Common myeloid progenitor, CD34-positive (primary cell): ENCODE measurements at regions not wholly inside any gene's neighbourhood (a gene's known extent, or its start where the extent isn't known, plus 50 kb on each side); places are given as distances from the start of the nearest gene placed in this dataset.

ENCODE experiments used
- CTCF ChIA-PET: fragments of 350-600 bp; sonication (Branson Sonifier 250); formaldehyde crosslinking; loops from one replicate; lab custom pipeline; 2021; ENCODE audit warnings: antibody characterized with exemption; lab: Charles Lee
- POLR2A ChIA-PET: fragments of 350-600 bp; sonication (Branson Sonifier 250); formaldehyde crosslinking; loops from one replicate; lab custom pipeline; 2021; ENCODE audit warnings: antibody characterized with exemption; lab: Charles Lee
- DNase-seq, 3 donors: peaks; one replicate each; pipeline versions ENCODE4 v3.0.0 to v3.0.0-alpha.2; 2013
- H3K27ac ChIP-seq, 2 experiments: 1 replicate in 1 of 2; 2 replicates in 1 of 2; pipeline ENCODE4 v1.7.0; 2013; ENCODE audit warnings: inconsistent platforms in 2 of 2, low read length in 2 of 2, mild to moderate bottlenecking in 2 of 2, low read depth in 1 of 2, moderate library complexity in 1 of 2; ENCODE audit not compliant: severe bottlenecking in 2 of 2, insufficient read depth in 1 of 2, poor library complexity in 1 of 2
- H3K27me3 ChIP-seq, 5 experiments: replicated peaks in 2 of 5; 1 replicate in 3 of 5; 2 replicates in 2 of 5; pipeline versions ENCODE4 v1.6.1 to v1.7.0; 2013; ENCODE audit warnings: low read length in 4 of 5, mild to moderate bottlenecking in 2 of 5, moderate library complexity in 2 of 5, inconsistent platforms in 1 of 5; ENCODE audit not compliant: insufficient read depth in 5 of 5, control insufficient read depth in 4 of 5
- H3K36me3 ChIP-seq, 4 experiments: 1 replicate in 2 of 4; 2 replicates in 2 of 4; pipeline versions ENCODE4 v1.6.1 to v1.7.0; 2013; ENCODE audit warnings: low read length in 3 of 4, control low read depth in 1 of 4, mild to moderate bottlenecking in 1 of 4; ENCODE audit not compliant: control insufficient read depth in 4 of 4, insufficient read depth in 4 of 4
- H3K4me1 ChIP-seq, 4 experiments: 1 replicate in 3 of 4; 2 replicates in 1 of 4; pipeline versions ENCODE4 v1.6.1 to v1.7.1; 2013; ENCODE audit warnings: low read length in 3 of 4, mild to moderate bottlenecking in 3 of 4, control low read depth in 1 of 4, inconsistent platforms in 1 of 4, moderate library complexity in 1 of 4; ENCODE audit not compliant: control insufficient read depth in 4 of 4, insufficient read depth in 4 of 4; ENCODE audit errors: control extremely low read depth in 1 of 4
- H3K4me3 ChIP-seq, 7 experiments: 1 replicate in 4 of 7; 2 replicates in 3 of 7; pipeline versions ENCODE4 v1.5.1 to v1.7.0; 2013; ENCODE audit warnings: mild to moderate bottlenecking in 7 of 7, low read length in 6 of 7, moderate library complexity in 6 of 7, inconsistent platforms in 2 of 7, low read depth in 2 of 7, control low read depth in 1 of 7; ENCODE audit not compliant: insufficient read depth in 4 of 7, control insufficient read depth in 1 of 7; ENCODE audit errors: extremely low read depth in 1 of 7
- H3K9me3 ChIP-seq, 5 experiments: 1 replicate in 4 of 5; 2 replicates in 1 of 5; pipeline versions ENCODE4 v1.6.1 to v1.7.1; 2013; ENCODE audit warnings: low read length in 4 of 5, mild to moderate bottlenecking in 2 of 5, inconsistent platforms in 1 of 5, low read depth in 1 of 5, moderate library complexity in 1 of 5; ENCODE audit not compliant: control insufficient read depth in 4 of 5, insufficient read depth in 2 of 5; ENCODE audit errors: control extremely low read depth in 1 of 5
- WGBS: methylation state at CpG from one replicate; pipeline ENCODE4 v1.1.5; 2013; ENCODE audit not compliant: insufficient coverage; 5-methylcytosine and 5-hydroxymethylcytosine counted together

DNA sequence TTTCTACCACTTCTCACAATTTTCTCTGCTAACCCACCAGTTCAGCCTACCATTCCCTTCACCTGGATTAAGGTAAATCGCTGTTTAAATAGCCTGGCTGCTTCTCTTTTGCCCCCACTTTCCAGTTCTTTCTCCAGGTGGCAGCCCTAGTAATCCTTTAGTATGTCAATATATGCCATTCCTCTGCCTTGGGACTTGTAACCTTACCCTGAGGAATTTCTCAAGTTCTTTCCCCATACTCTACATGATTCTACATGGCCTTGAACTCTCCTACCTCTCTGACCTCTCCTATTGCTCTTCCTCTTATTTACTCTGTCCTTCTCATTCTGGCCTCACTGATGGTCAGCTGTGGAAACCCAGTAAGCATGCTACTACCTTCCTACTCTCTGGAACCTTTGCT is 546.0 kb downstream of the PLA2G4A start:
- Histone ChIP-seq H3K4me1 (no peaks in the 10 kb centered on the region), H3K4me3 (no peak overlapping the region), H3K27ac (no peak overlapping the region), H3K27me3 (no peaks in the 10 kb centered on the region), H3K9me3 (no peaks in the 10 kb centered on the region), H3K36me3 (no peaks in the 10 kb centered on the region)
- ChIA-PET CTCF (no interaction called here), POLR2A (no interaction called here)
- DNase-seq = no peak
- WGBS = 90% methylated on average over 1 of the region's 1 CpG

DNA sequence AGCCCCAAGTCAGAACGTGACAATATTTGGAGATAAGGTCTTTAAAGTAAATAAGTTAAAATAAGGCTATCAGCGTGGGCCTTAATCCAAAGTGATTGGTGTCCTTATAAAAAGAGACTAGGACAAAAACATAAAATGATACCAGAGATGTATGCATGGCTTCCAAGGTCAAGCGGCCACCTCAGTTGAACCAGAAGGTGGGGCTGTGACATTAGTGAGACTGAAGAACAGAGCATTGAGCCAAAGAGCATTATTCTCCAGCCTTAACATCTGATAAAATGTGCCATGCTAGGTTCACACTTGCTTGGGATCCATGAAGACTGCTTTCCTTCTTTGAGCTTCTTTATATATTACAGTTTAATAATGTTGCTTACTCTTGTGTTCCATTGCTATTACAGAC is 554.6 kb downstream of the PLA2G4A start:
- CTCF ChIA-PET = no interaction called here
- Histone ChIP-seq H3K4me3 (no peak overlapping the region), H3K27me3 (no peaks in the 10 kb centered on the region), H3K27ac (no peak overlapping the region), H3K9me3 (no peaks in the 10 kb centered on the region), H3K4me1 (no peaks in the 10 kb centered on the region), H3K36me3 (no peaks in the 10 kb centered on the region)
- POLR2A ChIA-PET = no interaction called here
- WGBS = 100% methylated on average over 1 of the region's 3 CpGs
- DNase-seq = no peak

GRCh38 chr1:187384504-187384903 is 555.8 kb downstream of the PLA2G4A start:
- 86% methylated on average over 1 of the region's 2 CpGs for WGBS
- Histone ChIP-seq H3K27ac (no peak overlapping the region), H3K27me3 (no peaks in the 10 kb centered on the region), H3K4me1 (no peaks in the 10 kb centered on the region), H3K36me3 (no peaks in the 10 kb centered on the region), H3K4me3 (no peak overlapping the region), H3K9me3 (no peaks in the 10 kb centered on the region)
- DNase-seq = no peak
- ChIA-PET CTCF (no interaction called here), POLR2A (no interaction called here)

- WGBS = 100% methylated on average over 1 of the region's 3 CpGs
- H3K27me3 ChIP-seq = no peaks in the 10 kb centered on the region
- no peaks in the 10 kb centered on the region for H3K4me1 ChIP-seq
- DNase-seq = no peak
- no peak overlapping the region for H3K27ac ChIP-seq
- ChIA-PET CTCF (interaction anchor here (0.8 kb wide), 1 partner anchor 20 kb away, joined by 3 read pairs; no protein-coding TSS in a partner anchor), POLR2A (no interaction called here)
- H3K4me3 ChIP-seq = no peak overlapping the region
- H3K36me3 ChIP-seq = no peaks in the 10 kb centered on the region
- no peaks in the 10 kb centered on the region for H3K9me3 ChIP-seq
Measured at GRCh38 chr1:187390215-187390818, 561.6 kb downstream of the PLA2G4A start.

DNA sequence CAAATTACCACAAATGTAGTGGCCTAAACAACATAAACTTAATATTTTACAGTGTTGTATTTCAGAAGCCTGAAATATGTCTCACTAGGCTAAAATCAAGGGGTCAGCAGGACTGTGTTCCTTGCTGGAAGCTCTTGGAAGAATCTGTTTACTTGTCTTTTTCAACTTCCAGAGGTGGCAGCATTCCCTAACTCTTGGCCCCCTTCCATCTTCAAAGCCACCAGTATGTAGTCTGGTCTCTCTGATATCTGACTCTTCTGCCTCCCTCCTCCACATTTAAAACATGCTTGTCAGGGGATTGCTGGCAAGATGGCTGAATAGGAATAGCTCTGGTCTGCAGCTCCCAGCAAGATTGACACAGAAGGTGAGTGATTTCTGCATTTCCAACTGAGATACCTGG is 567.5 kb downstream of the PLA2G4A start:
- Histone ChIP-seq H3K9me3 (no peaks in the 10 kb centered on the region), H3K27ac (no peak overlapping the region), H3K4me1 (no peaks in the 10 kb centered on the region), H3K36me3 (no peaks in the 10 kb centered on the region), H3K4me3 (no peak overlapping the region), H3K27me3 (no peaks in the 10 kb centered on the region)
- POLR2A ChIA-PET = no interaction called here
- DNase-seq = no peak
- CTCF ChIA-PET = no interaction called here

DNA sequence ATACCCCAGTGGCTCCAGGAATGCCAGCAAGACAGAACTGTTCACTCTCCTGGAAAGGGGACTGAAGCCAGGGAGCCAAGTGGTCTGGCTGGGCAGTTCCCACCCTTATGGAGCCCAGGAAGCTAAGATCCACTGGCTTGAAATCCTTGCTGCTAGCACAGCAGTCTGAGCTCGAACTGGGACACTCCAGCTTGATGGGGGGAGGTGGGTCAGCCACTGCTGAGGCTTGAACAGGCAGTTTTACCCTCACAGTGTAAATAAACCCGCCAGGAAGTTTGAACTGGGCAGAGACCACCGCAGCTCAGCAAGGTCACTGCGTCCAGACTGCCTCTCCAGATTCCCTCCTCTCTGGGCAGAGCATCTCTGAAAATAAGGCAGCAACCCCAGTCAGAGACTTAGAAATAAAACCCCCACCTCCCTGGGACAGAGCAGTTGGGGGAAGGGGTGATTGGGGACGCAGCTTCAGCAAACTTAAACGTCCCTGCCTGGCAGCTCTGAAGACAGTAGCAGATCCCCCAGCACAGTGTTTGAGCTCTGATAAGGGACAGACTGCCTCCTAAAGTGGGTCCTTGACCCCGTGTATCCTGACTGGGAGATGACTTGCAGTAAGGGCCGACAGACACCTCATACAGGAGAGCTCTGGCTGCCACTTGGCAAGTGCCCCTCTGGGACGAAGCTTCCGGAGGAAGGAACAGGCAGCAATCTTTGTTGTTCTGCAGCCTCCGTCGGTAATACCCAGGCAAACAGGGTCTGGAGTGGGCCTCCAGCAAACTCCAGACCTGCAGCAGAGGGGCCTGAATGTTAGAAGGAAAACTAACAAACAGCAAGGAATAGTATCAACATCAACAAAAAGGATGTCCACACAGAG is 568.4 kb downstream of the PLA2G4A start:
- Histone ChIP-seq H3K36me3 (no peaks in the 10 kb centered on the region), H3K4me3 (no peak overlapping the region), H3K9me3 (no peaks in the 10 kb centered on the region), H3K4me1 (no peaks in the 10 kb centered on the region), H3K27me3 (no peaks in the 10 kb centered on the region), H3K27ac (no peak overlapping the region)
- ChIA-PET CTCF (no interaction called here), POLR2A (no interaction called here)
- WGBS = 72% methylated on average over 11 of the region's 12 CpGs
- no peak for DNase-seq

GRCh38 chr1:187408212-187409004 is 579.7 kb downstream of the PLA2G4A start:
- Histone ChIP-seq H3K9me3 (no peaks in the 10 kb centered on the region), H3K4me1 (no peaks in the 10 kb centered on the region), H3K27me3 (no peaks in the 10 kb centered on the region), H3K4me3 (no peak overlapping the region), H3K27ac (no peak overlapping the region), H3K36me3 (no peaks in the 10 kb centered on the region)
- ChIA-PET POLR2A (no interaction called here), CTCF (no interaction called here)
- DNase-seq = no peak
- 75% methylated on average over 2 of the region's 4 CpGs for WGBS
